Kidney epithelial cell (primary cell): ENCODE measurements at regions not wholly inside any gene's neighbourhood (a gene's known extent, or its start where the extent isn't known, plus 50 kb on each side); places are given as distances from the start of the nearest gene placed in this dataset.
"Not testable (repeated sequence)": the region's sequence is repeated elsewhere in the genome, so short reads cannot be mapped to it uniquely, and the experiment has no call there.

Source experiments
- DNase-seq: peaks from one replicate; pipeline ENCODE4 v3.0.0-alpha.2; 2010; ENCODE audit warnings: low read depth
- H3K27me3 ChIP-seq: 2 replicates; pipeline ENCODE4 v1.6.0; 2011; ENCODE audit warnings: low read length; ENCODE audit not compliant: control insufficient read depth, insufficient read depth
- H3K36me3 ChIP-seq: 2 replicates; pipeline ENCODE4 v1.5.1; 2011; ENCODE audit warnings: low read length; ENCODE audit not compliant: control insufficient read depth, insufficient read depth
- H3K4me3 ChIP-seq: 2 replicates; pipeline ENCODE4 v1.5.1; 2011; ENCODE audit warnings: low read depth, mild to moderate bottlenecking, control low read depth, low read length
- CTCF ChIP-seq: IDR thresholded peaks from 2 replicates; pipeline ENCODE4 v1.5.1; 2011; ENCODE audit warnings: mild to moderate bottlenecking, moderate library complexity, low read length, control low read depth, inconsistent platforms; ENCODE audit not compliant: insufficient read depth, poor library complexity, severe bottlenecking

DNA sequence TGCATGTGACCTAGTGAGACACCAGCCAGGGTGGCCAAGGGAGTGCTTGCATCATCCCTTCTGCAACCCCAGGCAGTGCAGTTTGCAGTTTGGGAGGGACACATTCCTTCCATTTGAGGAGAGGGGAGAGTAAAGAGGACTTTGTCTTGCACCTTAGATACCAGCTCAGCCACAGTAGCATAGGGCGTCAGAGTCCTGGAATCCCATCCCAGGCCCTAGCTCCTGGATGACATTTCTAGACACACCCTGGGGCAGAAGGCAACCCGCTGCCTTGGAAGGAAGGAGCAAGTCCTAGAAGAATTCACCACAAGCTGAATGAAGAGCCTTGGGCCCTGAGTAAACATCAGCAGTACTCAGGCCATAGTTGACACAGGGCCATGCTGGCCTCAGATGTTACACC lies 680.4 kb upstream of the IMPG1 start:
- no peak overlapping the region for H3K4me3 ChIP-seq
- no peaks in the 10 kb centered on the region for H3K27me3 ChIP-seq
- DNase-seq = no peak
- no peak for TF ChIP-seq CTCF
- no peaks in the 10 kb centered on the region for H3K36me3 ChIP-seq

DNA sequence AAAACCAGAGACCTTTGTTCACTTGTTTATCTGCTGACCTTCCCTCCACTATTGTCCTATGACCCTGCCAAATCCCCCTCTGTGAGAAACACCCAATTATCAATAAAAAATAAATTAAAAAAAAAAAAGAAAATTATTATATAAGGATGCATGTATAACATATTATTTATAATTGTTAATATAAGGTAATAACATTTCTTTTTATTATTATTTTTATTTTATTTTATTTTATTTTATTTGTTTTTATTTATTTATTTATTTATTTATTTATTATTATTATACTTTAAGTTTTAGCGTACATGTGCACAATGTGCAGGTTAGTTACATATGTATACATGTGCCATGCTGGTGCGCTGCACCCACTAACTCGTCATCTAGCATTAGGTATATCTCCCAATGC lies 672.9 kb upstream of the IMPG1 start:
- not testable (repeated sequence) for H3K4me3 ChIP-seq, DNase-seq, H3K36me3 ChIP-seq, H3K27me3 ChIP-seq

DNA sequence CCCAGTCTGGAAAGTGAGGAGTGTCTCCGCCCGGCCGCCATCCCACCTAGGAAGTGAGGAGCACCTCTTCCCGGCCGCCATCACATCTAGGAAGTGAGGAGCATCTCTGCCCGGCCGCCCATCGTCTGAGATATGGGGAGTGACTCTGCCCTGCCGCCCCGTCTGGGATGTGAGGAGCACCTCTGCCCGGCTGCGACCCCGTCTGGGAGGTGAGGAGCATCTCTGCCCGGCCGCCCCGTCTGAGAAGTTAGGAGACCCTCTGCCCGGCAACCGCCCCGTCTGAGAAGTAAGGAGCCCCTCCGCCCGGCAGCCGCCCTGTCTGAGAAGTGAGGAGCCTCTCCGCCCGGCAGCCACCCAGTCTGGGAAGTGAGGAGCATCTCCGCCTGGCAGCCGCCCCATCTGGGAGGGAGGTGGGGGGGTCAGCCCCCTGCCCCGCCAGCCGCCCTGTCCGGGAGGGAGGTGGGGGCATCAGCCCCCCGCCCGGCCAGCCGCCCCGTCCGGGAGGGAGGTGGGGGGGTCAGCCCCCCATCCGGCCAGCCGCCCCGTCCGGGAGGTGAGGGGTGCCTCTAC lies 671.8 kb upstream of the IMPG1 start:
- DNase-seq, H3K27me3 ChIP-seq, H3K36me3 ChIP-seq, H3K4me3 ChIP-seq: not testable (repeated sequence)

GRCh38 chr6:76742919-76743318 lies 670.5 kb upstream of the IMPG1 start:
- Histone ChIP-seq H3K27me3 (no peaks in the 10 kb centered on the region), H3K4me3 (no peak overlapping the region), H3K36me3 (no peaks in the 10 kb centered on the region)
- TF ChIP-seq CTCF = no peak
- no peak for DNase-seq

DNA sequence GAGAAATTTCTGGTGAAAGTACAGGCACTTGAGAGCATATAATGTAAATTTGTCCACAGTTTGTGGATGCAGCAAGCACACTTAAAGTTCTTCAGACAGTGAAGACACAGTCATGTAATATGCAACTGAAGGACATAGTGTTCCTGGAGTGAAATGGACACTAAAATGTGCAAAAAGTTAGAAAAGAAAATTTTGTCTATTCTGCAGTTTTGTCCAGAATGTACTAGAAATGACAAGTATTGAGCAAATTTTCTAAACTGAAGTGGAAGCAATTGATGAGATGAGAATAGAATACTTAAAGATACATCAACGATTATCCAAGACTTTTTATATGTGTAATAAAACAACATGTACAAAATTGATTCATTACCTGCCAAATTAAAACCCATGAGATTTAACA lies 647.0 kb upstream of the IMPG1 start:
- no peak for DNase-seq
- Histone ChIP-seq H3K4me3 (no peak overlapping the region), H3K27me3 (no peaks in the 10 kb centered on the region), H3K36me3 (no peaks in the 10 kb centered on the region)
- TF ChIP-seq CTCF = no peak

GRCh38 chr6:76708641-76709331 lies 636.3 kb upstream of the IMPG1 start:
- no peaks in the 10 kb centered on the region for H3K27me3 ChIP-seq
- no peak overlapping the region for H3K4me3 ChIP-seq
- H3K36me3 ChIP-seq = no peaks in the 10 kb centered on the region
- no peak for TF ChIP-seq CTCF
- no peak for DNase-seq

DNA sequence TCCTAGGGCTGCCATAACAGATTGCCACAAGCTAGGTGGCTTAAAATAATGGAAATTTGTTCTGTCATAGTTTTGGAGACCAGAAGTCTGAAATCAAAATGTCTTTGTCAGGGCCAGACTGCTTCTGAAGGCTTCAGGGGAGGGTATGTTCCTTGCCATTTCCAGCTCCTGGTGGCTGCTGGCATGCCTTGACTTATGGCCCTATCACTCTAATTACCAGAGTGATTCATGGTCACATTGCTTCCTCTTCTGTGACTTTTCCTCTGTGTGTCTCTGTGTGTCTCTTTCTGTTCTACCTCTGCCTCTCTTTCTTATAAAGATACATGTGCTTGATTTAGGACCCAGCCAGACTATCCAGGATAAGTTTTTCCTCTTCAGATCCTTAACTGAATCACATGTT lies 635.2 kb upstream of the IMPG1 start:
- DNase-seq = no peak
- Histone ChIP-seq H3K27me3 (no peaks in the 10 kb centered on the region), H3K36me3 (no peaks in the 10 kb centered on the region), H3K4me3 (no peak overlapping the region)
- no peak for TF ChIP-seq CTCF
